ENCODE measurements at regions not wholly inside any gene's neighbourhood (a gene's known extent, or its start where the extent isn't known, plus 50 kb on each side); places are given as distances from the start of the nearest gene placed in this dataset.
"Not testable (repeated sequence)": the region's sequence is repeated elsewhere in the genome, so short reads cannot be mapped to it uniquely, and the experiment has no call there.

GRCh38 chr14:101689966-101690365 is 71.5 kb upstream of the PPP2R5C start:
- intact Hi-C loops (cut with DNase I); DNase-seq (ENCODE audit: low spot score): not testable (repeated sequence)

- intact Hi-C loops (cut with DNase I), result no loop called here
- no peak for DNase-seq (ENCODE audit: low spot score)
These were observed 65.8 kb upstream of the PPP2R5C start for GRCh38 chr14:101695659-101696058.

GRCh38 chr14:101704140-101704539 is 57.4 kb upstream of the PPP2R5C start:
- intact Hi-C loops (cut with DNase I), result no loop called here
- DNase-seq (ENCODE audit: low spot score), result no peak

- intact Hi-C loops (cut with DNase I), result no loop called here
These were observed 55.6 kb upstream of the PPP2R5C start for GRCh38 chr14:101705733-101706508.

GRCh38 chr14:101706509-101707067 is 54.9 kb upstream of the PPP2R5C start:
- no peak for DNase-seq (ENCODE audit: low spot score)
- intact Hi-C loops (cut with DNase I), result no loop called here

More at GRCh38 chr14:101705733-101706508, 55.6 kb upstream of the PPP2R5C start:
- peak; percentile 91 for DNase-seq (ENCODE audit: low spot score)

GRCh38 chr14:101707068-101707842 is 54.3 kb upstream of the PPP2R5C start:
- no peak for DNase-seq (ENCODE audit: low spot score)
- intact Hi-C loops (cut with DNase I), result no loop called here

- no peak for DNase-seq (ENCODE audit: low spot score)
- intact Hi-C loops (cut with DNase I), result no loop called here
These were observed 53.5 kb upstream of the PPP2R5C start for GRCh38 chr14:101707863-101708620.

GRCh38 chr14:101708853-101709532 is 52.5 kb upstream of the PPP2R5C start:
- intact Hi-C loops (cut with DNase I), result no loop called here
- DNase-seq (ENCODE audit: low spot score), result no peak

- DNase-seq (ENCODE audit: low spot score), result no peak
- intact Hi-C loops (cut with DNase I), result no loop called here
These were observed 52.0 kb upstream of the PPP2R5C start for GRCh38 chr14:101709533-101709881.

GRCh38 chr14:101709962-101710931 is 51.3 kb upstream of the PPP2R5C start:
- intact Hi-C loops (cut with DNase I), result no loop called here
- no peak for DNase-seq (ENCODE audit: low spot score)

GRCh38 chr14:101711041-101711856 is 50.3 kb upstream of the PPP2R5C start:
- no peak for DNase-seq (ENCODE audit: low spot score)
- intact Hi-C loops (cut with DNase I), result no loop called here
